HL-60 (cell line): ENCODE measurements at regions not wholly inside any gene's neighbourhood (a gene's known extent, or its start where the extent isn't known, plus 50 kb on each side); places are given as distances from the start of the nearest gene placed in this dataset.

Experiments
- CTCF ChIP-seq: IDR thresholded peaks from one replicate; pipeline ENCODE4 v1.5.1; 2011; ENCODE audit warnings: low read length, control low read depth, inconsistent platforms; ENCODE audit not compliant: insufficient read depth
- GABPA ChIP-seq: IDR thresholded peaks from 2 replicates; pipeline ENCODE4 v1.6.1; 2012; ENCODE audit warnings: low read depth
- POLR2AphosphoS5 ChIP-seq: IDR thresholded peaks from 2 replicates; pipeline ENCODE4 v1.6.1; 2012; ENCODE audit warnings: low read depth
- SPI1 ChIP-seq: IDR thresholded peaks from 2 replicates; pipeline ENCODE4 v1.6.1; 2012; ENCODE audit warnings: low read depth, mild to moderate bottlenecking, borderline replicate concordance
- TF ChIP-seq, protein P1 (sequence below): IDR thresholded peaks from 2 replicates; pipeline ENCODE4 v1.6.1; 2012; ENCODE audit warnings: low read depth; ENCODE audit not compliant: insufficient replicate concordance

DNA sequence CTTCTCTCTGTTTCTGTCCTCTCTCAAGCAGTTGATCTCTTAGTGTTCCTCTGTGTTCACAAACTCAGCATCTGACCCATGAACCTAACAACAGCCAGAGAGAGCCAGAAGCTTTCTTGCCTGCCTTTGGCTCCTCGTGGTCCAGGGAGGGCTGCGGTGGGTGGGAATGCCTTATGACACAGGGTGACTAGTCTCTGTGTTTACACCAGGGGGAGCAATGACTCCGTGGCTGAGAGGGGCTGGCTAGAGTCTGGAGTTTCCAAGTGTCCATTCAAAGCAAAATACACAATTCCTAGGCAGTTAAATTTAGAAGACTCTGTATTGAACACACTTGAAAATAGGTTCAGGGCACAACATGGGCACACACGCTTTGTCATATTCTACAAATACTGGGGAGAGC, 370.0 kb upstream of the FRG2C start:
- TF ChIP-seq POLR2AphosphoS5 (no peak), CTCF (peak; percentile 0), GABPA (no peak), SPI1 (no peak)
- TF ChIP-seq, protein P1, sequence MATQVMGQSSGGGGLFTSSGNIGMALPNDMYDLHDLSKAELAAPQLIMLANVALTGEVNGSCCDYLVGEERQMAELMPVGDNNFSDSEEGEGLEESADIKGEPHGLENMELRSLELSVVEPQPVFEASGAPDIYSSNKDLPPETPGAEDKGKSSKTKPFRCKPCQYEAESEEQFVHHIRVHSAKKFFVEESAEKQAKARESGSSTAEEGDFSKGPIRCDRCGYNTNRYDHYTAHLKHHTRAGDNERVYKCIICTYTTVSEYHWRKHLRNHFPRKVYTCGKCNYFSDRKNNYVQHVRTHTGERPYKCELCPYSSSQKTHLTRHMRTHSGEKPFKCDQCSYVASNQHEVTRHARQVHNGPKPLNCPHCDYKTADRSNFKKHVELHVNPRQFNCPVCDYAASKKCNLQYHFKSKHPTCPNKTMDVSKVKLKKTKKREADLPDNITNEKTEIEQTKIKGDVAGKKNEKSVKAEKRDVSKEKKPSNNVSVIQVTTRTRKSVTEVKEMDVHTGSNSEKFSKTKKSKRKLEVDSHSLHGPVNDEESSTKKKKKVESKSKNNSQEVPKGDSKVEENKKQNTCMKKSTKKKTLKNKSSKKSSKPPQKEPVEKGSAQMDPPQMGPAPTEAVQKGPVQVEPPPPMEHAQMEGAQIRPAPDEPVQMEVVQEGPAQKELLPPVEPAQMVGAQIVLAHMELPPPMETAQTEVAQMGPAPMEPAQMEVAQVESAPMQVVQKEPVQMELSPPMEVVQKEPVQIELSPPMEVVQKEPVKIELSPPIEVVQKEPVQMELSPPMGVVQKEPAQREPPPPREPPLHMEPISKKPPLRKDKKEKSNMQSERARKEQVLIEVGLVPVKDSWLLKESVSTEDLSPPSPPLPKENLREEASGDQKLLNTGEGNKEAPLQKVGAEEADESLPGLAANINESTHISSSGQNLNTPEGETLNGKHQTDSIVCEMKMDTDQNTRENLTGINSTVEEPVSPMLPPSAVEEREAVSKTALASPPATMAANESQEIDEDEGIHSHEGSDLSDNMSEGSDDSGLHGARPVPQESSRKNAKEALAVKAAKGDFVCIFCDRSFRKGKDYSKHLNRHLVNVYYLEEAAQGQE = no peak
